ENCODE measurements at regions not wholly inside any gene's neighbourhood (a gene's known extent, or its start where the extent isn't known, plus 50 kb on each side); places are given as distances from the start of the nearest gene placed in this dataset.
"Not testable (repeated sequence)": the region's sequence is repeated elsewhere in the genome, so short reads cannot be mapped to it uniquely, and the experiment has no call there.

DNA sequence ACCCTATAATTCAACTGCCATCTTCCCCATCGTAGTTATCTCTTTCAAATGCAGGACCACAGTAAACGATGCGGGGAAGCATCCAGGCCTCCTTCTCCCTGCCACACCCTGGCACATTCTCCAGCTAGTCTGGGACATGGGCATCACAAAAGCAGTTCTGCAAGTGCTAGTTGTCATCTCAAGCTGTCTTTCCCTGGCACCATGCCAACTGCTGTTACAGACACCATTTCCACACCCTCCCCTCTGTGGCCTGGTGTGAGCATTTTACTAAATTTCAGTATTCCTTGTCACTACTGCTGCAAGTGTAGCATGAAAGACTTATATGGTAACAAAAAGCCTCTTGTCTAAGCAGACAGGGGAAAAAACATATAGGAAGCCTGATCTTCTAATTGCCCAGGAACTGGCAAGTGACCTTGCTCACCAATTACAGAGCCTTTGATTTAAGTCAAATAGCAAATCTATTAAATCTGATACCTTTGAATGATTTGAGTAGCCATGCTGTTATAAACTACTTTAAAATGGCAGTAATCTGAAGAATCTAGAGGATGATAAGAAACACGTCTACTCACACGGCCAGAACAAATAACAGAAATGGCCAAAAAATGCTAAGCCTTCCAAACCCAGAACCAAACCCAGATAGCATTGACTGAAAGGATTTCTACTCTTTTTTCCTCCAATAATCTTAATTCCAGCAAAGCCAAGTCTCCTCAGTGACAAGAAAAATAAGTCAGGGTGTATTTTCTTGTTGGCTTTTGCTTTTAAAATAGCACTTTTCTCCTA lies 179.0 kb downstream of the NUFIP1 start:
- no peak for DNase-seq

DNA sequence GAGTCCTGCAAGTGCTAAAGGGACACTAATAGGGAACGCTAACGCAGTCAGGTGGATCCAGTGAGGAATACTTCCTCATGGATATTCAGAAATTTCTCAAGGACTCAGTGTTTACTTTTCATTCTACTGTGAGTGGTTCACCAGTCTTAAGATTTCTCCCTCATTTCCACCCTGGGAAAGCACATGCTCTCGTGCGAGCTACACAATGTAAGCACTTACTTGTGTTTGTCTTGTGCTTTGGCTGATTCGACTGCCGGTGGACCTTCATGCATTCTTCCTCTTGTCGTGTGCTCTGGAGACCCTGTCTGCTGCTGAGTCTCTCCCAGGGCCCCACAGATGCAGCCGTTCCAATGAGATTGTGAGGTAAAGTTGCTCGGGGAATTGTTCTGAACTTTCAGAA lies 180.1 kb downstream of the NUFIP1 start:
- DNase-seq, result no peak

DNA sequence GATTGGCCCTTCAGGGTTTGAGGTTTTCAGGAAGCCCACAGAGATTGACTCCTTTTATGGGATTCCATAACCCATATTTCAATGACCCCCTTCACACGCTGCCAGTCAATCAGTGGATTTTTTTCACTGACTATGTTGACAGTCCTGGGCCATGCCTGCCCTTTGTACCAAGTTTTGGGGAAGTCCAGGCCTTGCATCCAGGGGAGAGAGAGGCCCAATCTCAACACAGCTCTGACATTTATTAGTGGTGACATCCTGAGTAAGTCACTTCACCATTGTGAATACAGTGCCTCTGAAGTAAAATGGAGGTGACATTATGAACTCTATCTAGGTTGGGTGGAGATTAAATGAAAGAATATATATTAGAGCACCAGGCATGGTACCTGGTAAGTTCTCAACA lies 181.1 kb downstream of the NUFIP1 start:
- no peak for DNase-seq

GRCh38 chr13:44807449-44808034 lies 181.7 kb downstream of the NUFIP1 start:
- DNase-seq, result no peak

DNA sequence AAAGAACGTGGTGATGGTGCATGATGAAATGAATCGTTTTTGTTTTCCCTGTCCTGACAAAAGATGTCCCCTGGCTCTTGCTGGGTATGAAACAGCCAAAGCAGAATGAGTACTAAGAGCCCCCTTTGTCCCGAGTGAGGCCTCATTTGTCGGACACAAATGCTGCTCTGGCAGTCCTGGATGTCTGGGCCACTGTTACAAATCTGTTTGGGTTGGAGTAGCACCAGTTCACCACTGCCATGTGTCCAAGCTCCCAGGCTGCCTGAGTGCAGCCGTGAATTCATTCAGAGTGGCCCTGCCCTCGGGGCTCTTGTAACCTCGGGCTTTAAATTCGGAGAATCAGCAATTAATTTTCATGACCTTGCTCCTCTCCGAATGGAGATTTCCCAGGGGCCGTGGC lies 182.4 kb downstream of the NUFIP1 start:
- peak; percentile 20 to 43 for DNase-seq

DNA sequence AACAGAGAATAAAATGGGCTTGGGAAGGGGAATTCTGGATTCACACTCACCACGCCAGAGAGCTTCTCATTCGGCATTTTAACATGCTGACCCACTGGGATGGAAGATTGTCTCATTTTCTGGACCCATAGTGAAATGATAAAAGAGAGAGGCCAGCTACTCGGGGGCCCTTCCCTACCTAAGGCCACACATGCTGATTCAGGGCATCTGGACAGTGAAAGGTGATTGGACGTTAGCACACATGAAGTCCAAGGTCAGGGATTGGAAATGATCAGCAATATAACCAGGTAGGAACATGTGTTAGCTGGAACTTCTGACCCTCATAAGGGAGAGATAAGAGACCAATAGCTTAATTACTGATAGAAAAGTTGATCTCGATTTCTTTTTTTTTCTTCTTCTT lies 183.7 kb downstream of the NUFIP1 start:
- DNase-seq, result no peak

DNA sequence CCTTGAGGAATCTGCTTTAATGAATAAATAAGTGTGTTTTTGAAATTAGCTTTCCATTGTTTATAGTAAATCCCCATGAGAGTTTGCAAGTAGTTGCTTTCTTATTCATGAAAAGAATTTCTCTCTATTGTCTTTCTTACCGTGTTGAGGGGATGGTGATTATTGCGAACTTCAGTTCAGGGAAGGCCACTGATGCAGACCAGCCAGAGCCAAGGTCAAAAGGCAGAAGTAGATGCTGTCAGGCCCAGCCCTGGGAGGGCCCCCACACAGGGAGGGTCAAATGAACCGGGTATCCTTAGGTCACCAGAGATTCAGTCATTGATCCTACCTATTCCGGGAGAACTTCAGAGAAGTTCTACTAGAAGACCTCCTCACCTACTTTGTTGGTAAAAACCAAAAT lies 185.9 kb downstream of the NUFIP1 start:
- DNase-seq, result no peak

DNA sequence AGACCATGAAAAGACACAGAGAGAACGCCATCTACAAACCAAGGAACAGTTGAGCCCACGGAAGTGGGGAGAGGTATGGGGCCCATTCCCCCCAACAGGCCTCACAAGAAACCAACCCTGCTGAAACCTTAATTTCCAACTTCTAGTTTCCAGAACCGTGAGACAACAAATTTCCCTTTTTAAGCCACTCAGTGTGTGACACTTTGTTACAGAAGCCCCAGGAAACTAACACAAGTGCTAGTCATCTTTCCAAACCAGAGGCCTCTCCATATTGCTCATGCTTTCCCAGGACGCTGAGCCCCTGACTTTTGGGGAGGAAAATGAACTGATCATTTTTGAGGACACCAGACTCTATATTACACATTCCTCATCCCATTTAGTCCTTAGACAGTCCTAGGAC lies 186.8 kb downstream of the NUFIP1 start:
- DNase-seq, result no peak

DNA sequence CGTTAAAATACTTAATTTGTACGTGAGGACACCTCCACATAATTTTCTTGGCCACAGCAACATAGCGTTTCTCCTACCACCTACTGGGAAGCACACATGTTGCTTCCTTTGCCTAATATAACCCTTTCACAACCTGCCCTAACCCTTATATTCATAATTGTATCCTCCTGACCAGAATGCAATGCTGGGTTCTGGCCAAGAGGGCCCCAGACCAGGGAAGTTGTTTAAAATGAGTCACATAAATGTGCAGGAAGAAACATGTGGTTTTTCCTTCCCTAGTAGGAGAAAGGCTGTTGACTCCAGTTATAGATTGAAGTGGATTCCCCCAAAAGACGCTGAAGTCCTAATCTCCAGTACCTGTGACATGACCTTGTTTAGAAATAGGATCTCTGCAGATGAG lies 187.3 kb downstream of the NUFIP1 start:
- DNase-seq, result no peak

GRCh38 chr13:44800626-44801025 lies 188.6 kb downstream of the NUFIP1 start:
- DNase-seq, result no peak

DNA sequence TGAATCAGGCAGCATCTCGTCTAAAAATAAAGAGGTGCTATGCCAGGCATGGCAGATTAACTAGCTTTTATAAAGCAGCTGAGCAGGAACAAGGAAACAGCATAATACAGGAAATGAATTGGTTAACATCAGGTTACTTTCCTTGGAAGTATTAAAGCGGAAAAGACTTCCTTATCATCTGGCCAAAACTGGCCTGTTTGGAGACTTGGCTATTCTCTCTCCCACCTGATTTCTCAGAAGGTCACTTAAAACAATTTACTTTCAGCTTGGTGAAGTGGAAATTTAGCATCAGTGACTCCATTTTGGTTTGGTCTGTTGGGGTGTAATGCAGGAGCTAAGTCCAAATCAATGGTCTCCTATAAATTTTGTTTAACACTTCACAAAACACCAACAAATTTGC lies 191.6 kb downstream of the NUFIP1 start:
- DNase-seq, result no peak

GRCh38 chr13:44796597-44797490 lies 192.4 kb downstream of the NUFIP1 start:
- peak in 1 of 2 donors; percentile 63 for DNase-seq

- not testable (repeated sequence) for DNase-seq
Measured at GRCh38 chr13:44796039-44796438, 193.2 kb downstream of the NUFIP1 start.

DNA sequence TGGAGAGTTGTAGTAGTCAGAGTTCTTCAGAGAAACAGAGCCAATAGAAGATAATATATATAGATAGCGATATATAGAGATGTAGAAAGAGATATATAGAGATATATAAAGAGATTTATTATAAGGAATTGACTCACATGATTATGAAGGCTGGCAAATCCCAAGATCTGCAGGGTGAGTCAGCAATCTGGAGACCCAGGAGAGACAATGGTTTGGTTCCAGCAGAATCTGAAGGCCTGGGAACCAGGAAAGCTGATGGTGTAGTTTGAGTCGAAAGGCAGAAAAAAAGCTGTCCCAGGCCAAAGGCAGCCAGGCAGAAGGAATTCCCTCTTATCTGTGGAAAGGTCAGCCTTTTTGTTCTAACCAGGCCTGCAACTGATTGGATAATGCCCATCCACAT lies 194.1 kb downstream of the NUFIP1 start:
- DNase-seq, result no peak

GRCh38 chr13:44792096-44792495 lies 197.2 kb downstream of the NUFIP1 start:
- no peak for DNase-seq

GRCh38 chr13:44790289-44790688 lies 199.0 kb downstream of the NUFIP1 start:
- DNase-seq, result no peak

GRCh38 chr13:44787617-44788016 lies 201.7 kb downstream of the NUFIP1 start:
- no peak for DNase-seq

- no peak for DNase-seq
Measured at GRCh38 chr13:44786756-44787155, 202.5 kb downstream of the NUFIP1 start.

GRCh38 chr13:44785401-44785800 lies 203.9 kb downstream of the NUFIP1 start:
- DNase-seq, result no peak

DNA sequence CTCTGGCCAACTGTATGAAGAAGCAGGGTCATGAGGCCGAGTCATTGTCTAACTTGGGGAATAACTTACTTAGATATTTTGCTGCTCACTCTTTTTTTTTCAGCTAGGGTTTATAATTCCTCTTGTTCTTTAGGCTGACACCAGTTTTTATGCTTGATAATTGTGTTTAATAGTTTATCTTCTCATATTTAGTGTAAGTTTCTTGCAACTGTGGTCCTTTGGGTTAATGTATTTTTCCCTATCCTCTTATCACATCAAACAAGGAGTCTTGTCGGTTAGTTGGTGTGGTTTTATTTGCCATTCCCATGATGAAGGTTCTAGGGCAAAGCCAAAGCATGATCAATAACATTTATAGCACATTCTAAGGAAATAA lies 204.6 kb downstream of the NUFIP1 start:
- DNase-seq, result no peak

GRCh38 chr13:44783994-44784707 lies 205.1 kb downstream of the NUFIP1 start:
- DNase-seq, result no peak

DNA sequence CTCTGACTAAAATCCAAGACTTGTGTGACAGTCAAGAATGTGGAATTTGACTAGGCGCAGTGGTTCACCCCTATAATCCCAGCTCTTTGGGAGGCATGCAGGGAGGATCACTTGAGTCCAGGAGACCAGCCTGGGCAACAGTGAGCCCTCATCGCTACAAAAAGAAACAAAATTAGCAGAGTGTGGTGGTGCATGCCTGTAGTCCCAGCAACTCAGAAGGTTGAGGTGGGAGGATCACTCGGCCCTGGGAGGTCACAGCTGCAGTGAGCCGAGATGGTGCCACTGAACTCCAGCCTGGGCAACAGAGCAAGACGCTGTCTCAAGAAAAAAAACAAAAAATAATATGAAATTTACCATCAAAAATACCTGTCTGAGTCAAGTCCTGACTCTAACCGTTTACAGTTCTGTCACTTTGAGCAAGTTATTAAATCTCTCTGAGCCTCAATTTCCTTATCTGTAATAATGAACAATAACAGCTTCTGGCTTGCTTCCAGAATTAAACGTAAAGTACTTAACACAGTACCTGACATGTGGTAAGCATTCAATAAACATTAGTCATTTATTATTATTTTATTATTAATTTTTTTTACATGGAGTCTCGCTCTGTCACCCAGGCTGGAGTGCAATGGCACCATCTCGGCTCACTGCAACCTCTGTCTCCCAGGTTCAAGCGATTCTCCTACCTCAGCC lies 204.6 kb upstream of the TSC22D1 start:
- DNase-seq, result no peak
